Upper lobe of right lung (tissue), 1 donor: ENCODE measurements at regions not wholly inside any gene's neighbourhood (a gene's known extent, or its start where the extent isn't known, plus 50 kb on each side); places are given as distances from the start of the nearest gene placed in this dataset.

Source experiments
- ATAC-seq: fragments of 200-7000 bp; cut with Tn5 transposase; one replicate; pipeline ENCODE4 v1.9.1; 2020; ENCODE audit warnings: mild to moderate bottlenecking, moderate library complexity
- DNase-seq: peaks from one replicate; pipeline ENCODE4 v3.0.0-alpha.2; 2020
- H3K27ac ChIP-seq: fragments of 200-600 bp; one replicate; pipeline ENCODE4 v1.8.0; 2022
- H3K27me3 ChIP-seq: fragments of 200-600 bp; one replicate; pipeline ENCODE4 v1.8.0; 2022; ENCODE audit warnings: mild to moderate bottlenecking
- H3K36me3 ChIP-seq: fragments of 200-600 bp; one replicate; pipeline ENCODE4 v1.8.0; 2022
- H3K4me1 ChIP-seq: fragments of 200-600 bp; one replicate; pipeline ENCODE4 v1.8.0; 2022
- H3K4me3 ChIP-seq: fragments of 200-600 bp; one replicate; pipeline ENCODE4 v1.8.0; 2022; ENCODE audit warnings: mild to moderate bottlenecking
- H3K9me3 ChIP-seq: fragments of 200-600 bp; one replicate; pipeline ENCODE4 v1.8.0; 2022
- CTCF ChIP-seq: fragments of 200-600 bp; IDR thresholded peaks from one replicate; pipeline ENCODE4 v1.8.0; 2022; ENCODE audit warnings: antibody characterized with exemption
- intact Hi-C: fragments of 100-400 bp; cut with DNase I; formaldehyde crosslinking; loops from one replicate; pipeline ENCODE4 v1.11.0; 2022
- donor health status: DM: no; HTN: yes; CAD: no; lungs with severe emphysema.

- H3K27ac ChIP-seq, result peak overlapping the region; percentile 78
- ATAC-seq, result peak; percentile 48
Measured at GRCh38 chr13:40440990-40441820, 225.2 kb downstream of the FOXO1 start.

GRCh38 chr13:40442231-40442630 is 224.2 kb downstream of the FOXO1 start:
- TF ChIP-seq CTCF, result no peak

More at GRCh38 chr13:40440990-40441820, 225.2 kb downstream of the FOXO1 start:
- no peak for TF ChIP-seq CTCF
- peaks cover 41% of the 10 kb centered on the region for H3K4me1 ChIP-seq
- no peaks in the 10 kb centered on the region for H3K9me3 ChIP-seq
- DNase-seq, result peak; percentile 69
- H3K36me3 ChIP-seq, result no peaks in the 10 kb centered on the region
- H3K4me3 ChIP-seq, result no peak overlapping the region
- intact Hi-C loops, result no loop called here
- H3K27me3 ChIP-seq, result no peaks in the 10 kb centered on the region

GRCh38 chr13:40442826-40443225 is 223.6 kb downstream of the FOXO1 start:
- DNase-seq (no peak), ATAC-seq (no peak)
- Histone ChIP-seq H3K9me3 (no peaks in the 10 kb centered on the region), H3K4me3 (no peak overlapping the region), H3K4me1 (peaks cover 41% of the 10 kb centered on the region), H3K36me3 (no peaks in the 10 kb centered on the region), H3K27me3 (no peaks in the 10 kb centered on the region), H3K27ac (no peak overlapping the region)
- TF ChIP-seq CTCF, result no peak
- intact Hi-C loops, result no loop called here

More at GRCh38 chr13:40442231-40442630, 224.2 kb downstream of the FOXO1 start:
- H3K4me3 ChIP-seq, result no peak overlapping the region
- no peaks in the 10 kb centered on the region for H3K36me3 ChIP-seq
- H3K27ac ChIP-seq, result peak overlapping the region; percentile 30
- ATAC-seq, result no peak
- no peaks in the 10 kb centered on the region for H3K9me3 ChIP-seq
- DNase-seq, result no peak
- peaks cover 41% of the 10 kb centered on the region for H3K4me1 ChIP-seq
- H3K27me3 ChIP-seq, result no peaks in the 10 kb centered on the region
- intact Hi-C loops, result no loop called here

GRCh38 chr13:40444241-40444640 is 222.2 kb downstream of the FOXO1 start:
- no peak overlapping the region for H3K4me3 ChIP-seq
- no peaks in the 10 kb centered on the region for H3K9me3 ChIP-seq
- no peak overlapping the region for H3K27ac ChIP-seq
- TF ChIP-seq CTCF, result no peak
- ATAC-seq (no peak), DNase-seq (no peak)
- peaks cover 27% of the 10 kb centered on the region for H3K4me1 ChIP-seq
- intact Hi-C loops, result no loop called here
- H3K36me3 ChIP-seq, result no peaks in the 10 kb centered on the region
- no peaks in the 10 kb centered on the region for H3K27me3 ChIP-seq

- peak; percentile 66 for DNase-seq
- peak; percentile 87 for ATAC-seq
- H3K27ac ChIP-seq, result no peak overlapping the region
Measured at GRCh38 chr13:40445557-40445990, 220.9 kb downstream of the FOXO1 start.

More at GRCh38 chr13:40445557-40445990, 220.9 kb downstream of the FOXO1 start:
- H3K9me3 ChIP-seq, result no peaks in the 10 kb centered on the region
- no peaks in the 10 kb centered on the region for H3K27me3 ChIP-seq
- no peak for TF ChIP-seq CTCF
- intact Hi-C loops, result no loop called here
- H3K4me1 ChIP-seq, result peaks cover 13% of the 10 kb centered on the region
- H3K36me3 ChIP-seq, result no peaks in the 10 kb centered on the region
- H3K4me3 ChIP-seq, result no peak overlapping the region
